ENCODE measurements at regions not wholly inside any gene's neighbourhood (a gene's known extent, or its start where the extent isn't known, plus 50 kb on each side); places are given as distances from the start of the nearest gene placed in this dataset.

GRCh38 chr6:16846399-16846778, 85.1 kb upstream of the ATXN1 start:
- no peak for DNase-seq (ENCODE audit: extremely low read depth, low read depth)

DNA sequence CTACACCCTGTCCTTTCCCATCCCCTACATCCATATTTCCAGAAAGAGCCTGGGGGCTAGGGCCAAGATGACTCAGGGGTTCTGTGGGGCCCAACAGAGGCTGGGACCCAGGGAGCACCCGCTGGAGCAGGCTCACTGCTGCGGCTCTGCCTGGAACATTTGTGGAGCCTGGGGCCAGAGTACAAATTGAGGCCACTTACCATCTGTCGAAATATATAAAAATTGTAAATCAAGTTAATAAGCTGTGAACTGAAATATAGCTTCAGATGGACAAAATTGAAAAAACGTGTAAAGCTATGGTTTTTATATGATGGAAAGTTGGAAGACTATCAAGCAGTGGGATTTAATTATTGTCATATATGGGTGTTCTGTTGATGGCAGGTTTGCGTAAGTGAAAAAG, 82.9 kb upstream of the ATXN1 start:
- DNase-seq (ENCODE audit: extremely low read depth, low read depth) = no peak
- TF ChIP-seq, protein P1, sequence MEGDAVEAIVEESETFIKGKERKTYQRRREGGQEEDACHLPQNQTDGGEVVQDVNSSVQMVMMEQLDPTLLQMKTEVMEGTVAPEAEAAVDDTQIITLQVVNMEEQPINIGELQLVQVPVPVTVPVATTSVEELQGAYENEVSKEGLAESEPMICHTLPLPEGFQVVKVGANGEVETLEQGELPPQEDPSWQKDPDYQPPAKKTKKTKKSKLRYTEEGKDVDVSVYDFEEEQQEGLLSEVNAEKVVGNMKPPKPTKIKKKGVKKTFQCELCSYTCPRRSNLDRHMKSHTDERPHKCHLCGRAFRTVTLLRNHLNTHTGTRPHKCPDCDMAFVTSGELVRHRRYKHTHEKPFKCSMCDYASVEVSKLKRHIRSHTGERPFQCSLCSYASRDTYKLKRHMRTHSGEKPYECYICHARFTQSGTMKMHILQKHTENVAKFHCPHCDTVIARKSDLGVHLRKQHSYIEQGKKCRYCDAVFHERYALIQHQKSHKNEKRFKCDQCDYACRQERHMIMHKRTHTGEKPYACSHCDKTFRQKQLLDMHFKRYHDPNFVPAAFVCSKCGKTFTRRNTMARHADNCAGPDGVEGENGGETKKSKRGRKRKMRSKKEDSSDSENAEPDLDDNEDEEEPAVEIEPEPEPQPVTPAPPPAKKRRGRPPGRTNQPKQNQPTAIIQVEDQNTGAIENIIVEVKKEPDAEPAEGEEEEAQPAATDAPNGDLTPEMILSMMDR (IDR thresholded peaks at IDR 0.05; ENCODE audit: low read depth, low read length) = no peak

More at GRCh38 chr6:16846399-16846778, 85.1 kb upstream of the ATXN1 start:
- TF ChIP-seq, protein P1 (IDR thresholded peaks at IDR 0.05; ENCODE audit: low read depth, low read length) = no peak

GRCh38 chr6:16842676-16843075, 81.4 kb upstream of the ATXN1 start:
- no peak for DNase-seq (ENCODE audit: extremely low read depth, low read depth)
- TF ChIP-seq, protein P1 (IDR thresholded peaks at IDR 0.05; ENCODE audit: low read depth, low read length) = no peak

- TF ChIP-seq, protein P1 (IDR thresholded peaks at IDR 0.05; ENCODE audit: low read depth, low read length) = no peak
- no peak for DNase-seq (ENCODE audit: extremely low read depth, low read depth)
Measured at GRCh38 chr6:16841241-16841640, 80.0 kb upstream of the ATXN1 start.

GRCh38 chr6:16840725-16841124, 79.5 kb upstream of the ATXN1 start:
- TF ChIP-seq, protein P1 (IDR thresholded peaks at IDR 0.05; ENCODE audit: low read depth, low read length) = no peak
- no peak for DNase-seq (ENCODE audit: extremely low read depth, low read depth)

GRCh38 chr6:16840291-16840690, 79.0 kb upstream of the ATXN1 start:
- no peak for DNase-seq (ENCODE audit: extremely low read depth, low read depth)
- TF ChIP-seq, protein P1 (IDR thresholded peaks at IDR 0.05; ENCODE audit: low read depth, low read length) = no peak

- DNase-seq (ENCODE audit: extremely low read depth, low read depth) = no peak
- TF ChIP-seq, protein P1 (IDR thresholded peaks at IDR 0.05; ENCODE audit: low read depth, low read length) = no peak
Measured at GRCh38 chr6:16839631-16840179, 78.4 kb upstream of the ATXN1 start.
